Stimulated activated naive CD8-positive, alpha-beta T cell treated with anti-CD3 and anti-CD28 coated beads, Interleukin-15, amount 100 ng/mL, for 72 hours (primary cell): ENCODE measurements at regions not wholly inside any gene's neighbourhood (a gene's known extent, or its start where the extent isn't known, plus 50 kb on each side); places are given as distances from the start of the nearest gene placed in this dataset.

Source experiments
- ATAC-seq: fragments of 150-1000 bp; cut with Tn5 transposase; 2 replicates; pipeline ENCODE4 v1.10.0; 2021; ENCODE audit warnings: mild to moderate bottlenecking, moderate library complexity
- DNase-seq, 2 donors: peaks; one replicate each; pipeline ENCODE4 v3.0.0; 2021 to 2022
- H3K27ac Mint-ChIP-seq, 2 donors: one replicate each; pipeline ENCODE4 v1.8.0; 2022; ENCODE audit warnings: mild to moderate bottlenecking in 2 of 2, mixed read lengths in 2 of 2, moderate library complexity in 2 of 2
- H3K27me3 Mint-ChIP-seq: one replicate; pipeline ENCODE4 v1.8.0; 2022; ENCODE audit warnings: mixed read lengths
- H3K4me1 Mint-ChIP-seq: one replicate; pipeline ENCODE4 v1.8.0; 2022; ENCODE audit warnings: mild to moderate bottlenecking, mixed read lengths
- H3K4me3 Mint-ChIP-seq, 2 donors: one replicate each; pipeline ENCODE4 v1.8.0; 2022; ENCODE audit warnings: mild to moderate bottlenecking in 2 of 2, mixed read lengths in 2 of 2, moderate library complexity in 1 of 2
- H3K9me3 Mint-ChIP-seq, 2 donors: one replicate each; pipeline ENCODE4 v1.8.0; 2022; ENCODE audit warnings: mixed read lengths in 2 of 2

DNA sequence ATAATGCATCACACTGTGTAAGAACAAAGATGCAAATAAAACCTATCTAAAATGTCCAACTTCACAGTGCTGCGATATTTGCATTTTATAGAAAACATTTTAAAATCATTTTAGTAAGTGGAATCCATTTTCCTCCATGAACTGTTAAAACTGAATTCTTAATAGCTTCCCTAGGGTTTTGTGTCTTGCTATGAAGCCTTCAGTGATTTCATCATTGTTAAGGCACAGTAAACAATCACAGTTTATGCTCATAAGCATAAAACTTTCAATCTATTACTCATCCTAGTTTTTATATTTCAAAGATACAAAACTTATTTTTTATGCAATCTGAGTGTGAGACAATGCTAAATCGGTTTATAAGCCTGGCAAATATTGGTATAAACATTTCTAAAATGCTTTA is 509.7 kb downstream of the TUSC7 start:
- no peaks in the 10 kb centered on the region for H3K27me3 Mint-ChIP-seq
- no peak overlapping the region for H3K27ac Mint-ChIP-seq
- DNase-seq (no peak), ATAC-seq (no peak)
- no peak overlapping the region for H3K4me3 Mint-ChIP-seq
- peaks cover 5 to 16% of the 10 kb centered on the region in 2 donors for H3K9me3 Mint-ChIP-seq
- H3K4me1 Mint-ChIP-seq, result no peaks in the 10 kb centered on the region

DNA sequence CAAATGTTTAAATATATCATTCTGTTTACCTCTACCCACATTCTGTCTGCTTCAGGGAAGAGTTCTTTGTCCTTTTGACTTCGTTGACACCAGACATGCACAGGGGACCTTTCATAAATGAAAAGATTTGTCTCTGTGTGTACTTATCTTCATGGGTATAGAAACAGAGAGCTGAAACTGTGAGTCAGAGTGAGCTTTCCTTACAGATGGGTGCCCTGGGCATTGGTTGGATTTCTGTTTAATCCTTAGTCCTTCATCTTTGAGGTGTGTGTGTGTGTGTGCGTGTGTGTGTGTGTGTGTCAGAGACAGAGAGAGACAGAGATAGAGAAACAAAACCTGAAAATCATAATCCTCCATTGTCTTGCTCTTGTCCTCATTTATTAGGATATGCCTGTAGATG is 517.4 kb downstream of the TUSC7 start:
- ATAC-seq (no peak), DNase-seq (no peak)
- no peaks in the 10 kb centered on the region for H3K4me1 Mint-ChIP-seq
- H3K27ac Mint-ChIP-seq, result no peak overlapping the region
- H3K27me3 Mint-ChIP-seq, result no peaks in the 10 kb centered on the region
- H3K4me3 Mint-ChIP-seq, result no peak overlapping the region
- peaks cover 6% of the 10 kb centered on the region in 2 donors for H3K9me3 Mint-ChIP-seq

DNA sequence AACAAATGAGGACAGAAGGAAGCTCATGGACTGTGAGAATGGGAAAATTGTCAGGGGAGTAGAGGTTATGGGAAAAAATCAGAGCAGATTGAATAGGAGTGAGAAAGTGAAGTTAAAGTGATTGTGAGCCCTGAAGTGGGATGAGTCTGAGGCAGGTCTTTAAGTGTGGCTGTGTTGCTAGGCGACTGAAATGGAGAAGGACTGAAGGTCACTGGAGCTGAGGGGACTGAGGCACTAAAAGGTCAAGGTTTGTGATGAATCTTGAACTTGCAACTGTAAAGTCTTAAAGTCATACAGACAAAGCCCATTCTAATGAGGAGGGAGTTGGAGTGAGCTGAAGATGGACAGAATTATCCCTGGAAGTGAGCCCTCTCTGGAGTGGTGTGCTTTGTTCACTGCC is 518.9 kb downstream of the TUSC7 start:
- H3K27ac Mint-ChIP-seq, result no peak overlapping the region
- H3K4me1 Mint-ChIP-seq, result no peaks in the 10 kb centered on the region
- no peaks in the 10 kb centered on the region for H3K27me3 Mint-ChIP-seq
- no peak for DNase-seq
- no peak for ATAC-seq
- no peak overlapping the region for H3K4me3 Mint-ChIP-seq
- H3K9me3 Mint-ChIP-seq, result peaks cover 6% of the 10 kb centered on the region in 2 donors

DNA sequence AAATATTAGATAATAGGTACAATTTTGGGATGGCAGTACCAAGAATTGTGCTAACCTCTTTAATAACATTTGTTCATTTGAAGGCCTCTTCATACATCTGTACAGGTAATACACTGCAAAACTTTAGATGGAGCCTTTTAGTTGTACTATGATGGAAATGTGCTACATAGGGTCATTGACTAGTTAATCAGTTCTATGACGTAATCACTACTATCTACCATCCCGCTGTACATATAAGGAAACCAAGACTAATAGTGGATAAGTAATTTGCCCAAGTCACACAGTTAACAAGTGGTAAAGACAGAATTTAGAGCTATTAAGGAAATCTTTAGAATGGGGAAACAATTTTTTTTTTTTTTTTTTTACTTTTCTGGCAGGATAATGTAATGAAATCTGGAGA is 521.3 kb downstream of the TUSC7 start:
- no peak overlapping the region for H3K4me3 Mint-ChIP-seq
- H3K9me3 Mint-ChIP-seq, result peaks cover 6 to 13% of the 10 kb centered on the region in 2 donors
- no peaks in the 10 kb centered on the region for H3K27me3 Mint-ChIP-seq
- H3K27ac Mint-ChIP-seq, result no peak overlapping the region
- ATAC-seq (no peak), DNase-seq (no peak)
- H3K4me1 Mint-ChIP-seq, result no peaks in the 10 kb centered on the region

DNA sequence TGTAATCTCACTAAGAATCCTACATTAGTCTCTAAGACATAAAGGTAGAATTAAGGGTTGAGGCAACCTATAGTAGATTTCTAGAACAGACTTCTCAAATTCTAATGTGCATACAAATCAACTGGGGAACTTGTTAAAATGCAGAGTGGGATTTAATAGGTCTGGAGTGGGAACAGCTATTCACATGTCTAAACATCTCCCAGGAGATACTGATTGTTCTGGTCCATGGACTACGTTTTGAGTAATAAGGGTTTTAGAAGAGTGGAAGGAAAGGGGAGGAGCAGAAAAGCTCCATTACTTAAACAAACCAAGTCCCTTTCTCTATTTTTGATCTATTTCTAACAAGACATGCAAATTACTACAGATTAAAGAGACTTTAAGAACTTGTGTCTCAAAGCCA is 524.8 kb downstream of the TUSC7 start:
- Mint-ChIP-seq H3K27ac (no peak overlapping the region), H3K4me1 (no peaks in the 10 kb centered on the region), H3K27me3 (no peaks in the 10 kb centered on the region), H3K9me3 (peaks cover 0 to 8% of the 10 kb centered on the region in 2 donors), H3K4me3 (no peak overlapping the region)
- ATAC-seq (no peak), DNase-seq (no peak)

DNA sequence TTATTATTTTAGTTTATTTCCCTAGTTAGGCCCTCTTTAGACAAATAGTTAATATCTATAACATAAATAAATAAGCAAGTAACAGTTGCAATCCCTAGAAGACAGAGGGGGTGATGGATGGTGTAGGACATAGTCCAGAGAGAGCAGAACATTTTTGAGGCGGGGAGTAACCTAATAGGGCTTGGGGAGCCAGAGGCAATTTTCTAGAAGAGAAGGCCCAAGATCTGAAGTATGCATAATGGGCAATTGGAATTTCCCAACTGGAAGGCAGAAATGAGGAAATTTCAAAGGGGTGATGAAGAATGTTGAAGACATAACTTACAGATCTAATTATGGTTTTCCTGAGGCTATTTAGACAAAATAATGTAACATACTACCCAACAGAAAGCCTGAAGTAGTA is 525.7 kb downstream of the TUSC7 start:
- ATAC-seq (no peak), DNase-seq (no peak)
- no peak overlapping the region for H3K27ac Mint-ChIP-seq
- H3K9me3 Mint-ChIP-seq, result peaks cover 0 to 11% of the 10 kb centered on the region in 2 donors
- H3K4me1 Mint-ChIP-seq, result no peaks in the 10 kb centered on the region
- no peak overlapping the region for H3K4me3 Mint-ChIP-seq
- no peaks in the 10 kb centered on the region for H3K27me3 Mint-ChIP-seq

DNA sequence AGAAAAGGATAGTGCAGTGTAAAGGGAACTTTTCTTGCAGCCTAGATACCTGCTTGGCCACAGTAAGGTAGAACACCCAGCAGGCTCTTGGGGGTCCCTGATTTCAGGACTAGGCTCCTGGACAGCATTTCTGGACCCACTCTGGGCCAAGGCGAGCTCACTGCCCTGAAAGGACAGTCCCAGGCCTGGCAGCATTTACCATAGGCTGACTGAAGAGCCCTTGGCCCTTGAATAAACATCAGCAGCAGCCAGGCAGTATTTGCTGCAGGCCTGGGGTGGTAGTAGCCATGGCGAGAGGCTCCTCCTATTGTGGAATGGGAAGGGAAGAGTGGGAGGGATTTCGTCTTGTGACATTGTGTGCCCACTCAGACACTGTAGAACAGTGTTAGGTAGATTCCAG is 529.2 kb downstream of the TUSC7 start:
- Mint-ChIP-seq H3K4me3 (no peak overlapping the region), H3K27ac (no peak overlapping the region), H3K4me1 (no peaks in the 10 kb centered on the region), H3K27me3 (no peaks in the 10 kb centered on the region), H3K9me3 (peaks cover 0 to 11% of the 10 kb centered on the region in 2 donors)
- ATAC-seq (no peak), DNase-seq (no peak)

DNA sequence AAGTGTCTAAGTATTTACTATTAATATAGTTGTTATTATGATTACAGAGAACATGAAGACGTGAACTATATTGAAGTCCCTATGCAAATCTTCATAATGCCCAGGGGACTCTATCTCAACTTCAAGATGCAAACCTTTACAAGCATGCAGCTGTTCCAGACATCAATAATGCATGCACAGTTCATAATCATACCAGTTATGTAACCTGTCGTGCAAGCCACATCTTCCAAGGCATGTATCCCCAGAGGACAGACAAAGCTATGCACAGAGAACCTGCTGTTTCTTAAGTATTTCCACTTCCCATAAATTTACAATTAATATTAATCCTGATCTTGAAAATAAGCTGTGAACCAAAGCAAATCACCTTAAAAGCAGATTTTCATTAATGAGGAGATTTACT is 534.1 kb downstream of the TUSC7 start:
- no peak for ATAC-seq
- DNase-seq, result no peak
- no peak overlapping the region for H3K4me3 Mint-ChIP-seq

DNA sequence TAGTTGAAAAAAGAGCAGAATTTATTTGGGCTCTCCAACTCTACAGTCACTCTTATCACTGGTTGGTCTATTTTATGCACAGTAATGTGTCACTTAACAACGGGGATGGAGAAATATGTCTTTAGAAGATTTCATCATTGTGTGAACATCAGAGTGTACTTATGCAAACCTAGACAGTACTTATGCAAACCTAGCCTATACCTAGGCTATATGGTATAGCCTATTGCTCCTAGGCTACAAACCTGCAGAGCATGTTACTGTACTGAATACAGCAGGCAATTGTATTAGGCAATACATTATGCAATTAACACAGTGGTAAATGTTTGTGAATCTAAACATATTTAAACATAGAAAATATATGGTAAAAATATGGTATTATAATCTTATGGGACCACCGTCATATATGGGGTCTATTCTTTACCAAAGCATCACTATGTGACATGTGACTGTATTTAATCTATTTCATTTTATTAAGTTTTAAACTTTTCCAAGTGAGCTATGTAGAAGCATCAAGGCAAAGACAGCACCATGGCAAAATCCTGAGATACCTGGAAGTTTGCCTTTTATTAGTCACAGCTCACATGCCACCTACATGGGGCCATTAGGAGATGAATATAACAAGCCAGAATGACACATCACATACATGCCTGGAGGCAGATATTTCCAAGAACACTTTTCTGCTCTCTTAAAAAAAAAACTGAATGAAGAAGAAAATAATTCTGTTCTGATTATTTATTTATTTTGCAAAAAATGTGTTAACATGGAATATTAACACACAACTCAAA is 537.4 kb downstream of the TUSC7 start:
- H3K27ac Mint-ChIP-seq, result no peak overlapping the region

More for the DNA sequence above, 534.1 kb downstream of the TUSC7 start:
- Mint-ChIP-seq H3K9me3 (peaks cover 0 to 8% of the 10 kb centered on the region in 2 donors), H3K27me3 (no peaks in the 10 kb centered on the region), H3K27ac (no peak overlapping the region), H3K4me1 (no peaks in the 10 kb centered on the region)

DNA sequence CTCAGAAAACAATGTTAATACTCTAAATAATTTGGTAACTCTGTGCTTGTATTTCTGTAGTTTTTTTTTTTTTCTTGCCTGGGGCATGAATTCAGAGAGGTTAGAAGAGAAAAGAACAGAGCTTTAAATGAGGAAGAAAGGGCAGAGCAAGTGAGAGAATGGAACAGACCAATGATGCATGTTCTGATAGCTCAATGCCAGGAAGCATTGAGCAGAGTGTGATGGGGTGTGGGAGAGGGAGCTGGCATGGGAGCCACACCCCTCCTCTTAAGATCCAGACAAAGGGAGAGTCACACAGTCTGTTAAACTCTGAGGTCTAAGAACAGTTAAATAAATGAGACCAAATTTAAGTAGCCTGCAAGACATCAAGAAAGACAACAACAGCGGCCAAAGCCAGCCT is 538.6 kb downstream of the TUSC7 start:
- Mint-ChIP-seq H3K9me3 (peaks cover 0 to 4% of the 10 kb centered on the region in 2 donors), H3K4me1 (no peaks in the 10 kb centered on the region), H3K4me3 (no peak overlapping the region), H3K27ac (no peak overlapping the region), H3K27me3 (no peaks in the 10 kb centered on the region)
- ATAC-seq, result no peak
- no peak for DNase-seq

More for the DNA sequence above, 537.4 kb downstream of the TUSC7 start:
- Mint-ChIP-seq H3K9me3 (peaks cover 0 to 4% of the 10 kb centered on the region in 2 donors), H3K4me3 (no peak overlapping the region), H3K27me3 (no peaks in the 10 kb centered on the region), H3K4me1 (no peaks in the 10 kb centered on the region)
- DNase-seq (no peak), ATAC-seq (no peak)

DNA sequence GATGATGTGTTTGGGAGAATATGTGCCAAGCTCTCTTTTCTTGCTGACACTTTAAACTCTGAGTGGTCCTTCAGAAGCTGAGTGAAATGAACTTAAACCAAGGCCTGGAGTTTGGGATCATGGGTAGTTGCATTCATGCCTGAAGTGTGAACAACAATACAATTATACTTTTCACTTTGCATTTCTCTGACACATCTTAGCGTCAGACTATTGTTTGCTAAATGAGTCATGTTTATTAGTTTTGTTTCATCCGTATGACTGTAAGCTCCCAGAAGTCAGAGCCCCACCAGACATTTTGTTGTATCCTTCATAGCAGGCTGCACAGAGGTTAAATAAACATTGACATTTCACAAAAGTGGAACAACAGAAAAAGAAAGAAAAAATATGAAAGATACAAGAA is 542.6 kb downstream of the TUSC7 start:
- DNase-seq (no peak), ATAC-seq (no peak)
- Mint-ChIP-seq H3K27ac (no peak overlapping the region), H3K4me3 (no peak overlapping the region), H3K9me3 (peaks cover 0 to 4% of the 10 kb centered on the region in 2 donors), H3K27me3 (no peaks in the 10 kb centered on the region), H3K4me1 (no peaks in the 10 kb centered on the region)

DNA sequence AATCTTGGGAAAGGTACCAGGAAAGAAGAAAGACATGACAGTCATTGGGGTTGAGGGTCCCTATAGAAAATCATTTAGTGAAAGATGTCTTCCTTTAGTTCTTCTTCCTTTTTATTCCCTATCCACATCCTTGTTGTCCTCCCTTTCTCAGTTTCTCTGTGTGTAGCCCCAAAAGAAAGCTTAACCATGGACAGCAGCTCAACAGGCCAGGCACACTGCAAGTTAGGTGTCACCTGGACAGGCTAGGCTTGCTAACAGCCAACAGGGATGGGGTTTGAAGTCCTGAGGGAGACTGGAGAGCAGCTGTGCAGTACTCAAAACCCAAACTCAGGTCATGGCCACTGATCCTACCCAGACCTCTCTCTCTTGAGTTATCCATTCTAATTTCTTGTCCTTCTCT is 543.1 kb downstream of the TUSC7 start:
- H3K4me1 Mint-ChIP-seq, result no peaks in the 10 kb centered on the region
- no peaks in the 10 kb centered on the region for H3K27me3 Mint-ChIP-seq
- ATAC-seq (no peak), DNase-seq (no peak)
- no peak overlapping the region for H3K4me3 Mint-ChIP-seq
- H3K9me3 Mint-ChIP-seq, result no peaks in the 10 kb centered on the region
- H3K27ac Mint-ChIP-seq, result no peak overlapping the region

DNA sequence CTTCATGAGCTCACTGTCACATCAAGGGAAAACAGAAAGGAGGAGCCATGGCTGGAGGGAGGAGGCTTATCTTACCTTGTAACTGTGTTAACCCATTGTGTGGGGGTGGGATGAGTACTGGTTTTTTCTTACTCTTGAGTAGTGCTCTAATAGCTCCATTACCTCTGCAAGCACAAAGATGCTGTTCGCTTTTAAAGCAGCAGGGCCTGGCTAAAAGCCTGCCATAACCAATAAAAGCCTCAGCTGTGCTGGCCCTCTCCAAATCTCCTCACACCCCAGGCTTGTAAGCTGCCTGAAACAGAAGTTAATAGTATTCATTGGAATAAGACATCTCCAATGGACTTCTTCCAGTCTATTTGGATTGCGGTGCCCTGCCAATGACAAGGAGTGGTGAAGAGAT is 544.1 kb downstream of the TUSC7 start:
- Mint-ChIP-seq H3K4me1 (no peaks in the 10 kb centered on the region), H3K27ac (no peak overlapping the region), H3K4me3 (no peak overlapping the region), H3K27me3 (no peaks in the 10 kb centered on the region), H3K9me3 (no peaks in the 10 kb centered on the region)
- DNase-seq, result no peak
- no peak for ATAC-seq

DNA sequence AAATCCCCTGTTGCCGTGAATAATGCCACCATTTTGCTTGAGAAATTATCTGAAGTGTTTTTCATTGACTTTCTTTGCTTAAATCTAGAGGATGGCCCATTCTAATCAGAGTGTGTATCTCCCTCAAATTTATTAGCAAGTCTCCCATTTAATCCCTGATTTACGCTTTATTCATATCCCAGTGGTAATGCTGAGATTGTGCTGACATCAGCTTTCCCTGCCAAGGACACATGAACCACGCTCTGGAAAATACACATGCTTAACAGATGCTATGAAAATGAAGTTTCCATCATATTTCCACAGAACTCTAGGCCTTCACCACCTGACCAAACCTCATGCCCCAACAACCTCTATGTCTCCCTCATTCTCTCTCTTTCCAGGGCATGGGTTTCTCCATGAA is 545.4 kb downstream of the TUSC7 start:
- no peak overlapping the region for H3K27ac Mint-ChIP-seq
- H3K4me1 Mint-ChIP-seq, result no peaks in the 10 kb centered on the region
- no peak for ATAC-seq
- H3K4me3 Mint-ChIP-seq, result no peak overlapping the region
- no peaks in the 10 kb centered on the region for H3K27me3 Mint-ChIP-seq
- H3K9me3 Mint-ChIP-seq, result no peaks in the 10 kb centered on the region
- DNase-seq, result no peak

DNA sequence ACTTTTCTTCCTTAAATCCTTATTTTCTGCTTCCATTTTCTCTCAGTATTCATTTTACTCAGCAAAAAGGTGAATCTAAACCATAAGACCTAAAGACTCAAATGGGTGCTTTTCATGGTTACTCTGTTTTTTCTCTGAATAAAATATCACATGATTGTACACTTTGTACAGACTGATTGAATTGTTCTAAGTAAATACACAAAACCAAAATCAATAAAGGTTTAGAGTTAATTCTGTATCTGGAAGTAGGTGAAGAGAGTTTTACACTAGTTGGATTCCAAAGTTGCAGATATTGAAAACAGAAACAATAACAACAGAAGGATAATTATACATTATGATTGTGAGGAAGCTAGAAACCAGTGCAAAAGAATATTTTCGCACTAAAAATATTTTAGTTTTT is 546.2 kb downstream of the TUSC7 start:
- ATAC-seq (no peak), DNase-seq (no peak)
- H3K4me3 Mint-ChIP-seq, result no peak overlapping the region
- H3K27ac Mint-ChIP-seq, result no peak overlapping the region
- H3K27me3 Mint-ChIP-seq, result no peaks in the 10 kb centered on the region
- no peaks in the 10 kb centered on the region for H3K4me1 Mint-ChIP-seq
- no peaks in the 10 kb centered on the region for H3K9me3 Mint-ChIP-seq

DNA sequence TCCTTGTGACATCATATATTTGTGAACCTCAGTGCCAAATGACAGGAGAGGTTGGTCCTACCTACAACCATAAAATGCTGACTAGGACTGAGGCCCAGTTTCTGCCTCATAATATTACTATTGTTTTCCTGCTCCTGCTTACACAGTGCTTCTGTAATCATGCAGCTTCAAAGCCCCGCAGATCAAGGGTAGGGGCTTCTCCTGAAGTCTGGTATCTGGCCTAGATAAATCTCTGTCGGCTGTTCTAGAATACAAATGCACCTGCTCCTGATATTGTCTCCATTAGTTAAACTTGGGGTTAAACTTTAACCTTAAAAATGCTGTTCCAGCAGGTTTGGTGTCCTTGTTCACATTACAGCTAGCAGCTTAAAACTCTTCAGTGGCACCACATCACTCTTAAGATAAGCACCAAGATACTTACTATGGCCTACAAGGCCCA is 552.4 kb downstream of the TUSC7 start:
- Mint-ChIP-seq H3K4me1 (no peaks in the 10 kb centered on the region), H3K4me3 (no peak overlapping the region), H3K9me3 (peaks cover 0 to 17% of the 10 kb centered on the region in 2 donors), H3K27ac (no peak overlapping the region), H3K27me3 (no peaks in the 10 kb centered on the region)
- DNase-seq (no peak), ATAC-seq (no peak)

DNA sequence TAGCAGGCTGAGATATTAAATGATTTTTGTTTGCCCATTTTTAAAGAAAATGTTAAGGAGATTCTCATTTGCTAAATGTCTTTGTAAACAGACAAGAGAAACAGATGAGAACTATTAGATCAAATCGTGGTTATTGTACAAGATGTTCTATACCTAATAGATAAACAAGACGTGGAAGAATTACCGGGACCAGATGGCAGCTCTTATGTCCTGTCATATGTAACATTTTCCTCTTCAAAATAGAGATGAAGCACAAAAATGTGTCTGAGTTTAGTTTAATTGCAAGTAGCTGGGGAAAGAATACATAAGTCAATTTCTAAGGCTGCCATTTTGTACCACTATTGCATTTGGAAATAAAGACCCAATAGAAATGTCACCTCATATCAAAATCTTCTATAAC is 553.7 kb downstream of the TUSC7 start:
- H3K4me3 Mint-ChIP-seq, result no peak overlapping the region
- H3K27ac Mint-ChIP-seq, result no peak overlapping the region
- H3K4me1 Mint-ChIP-seq, result no peaks in the 10 kb centered on the region
- ATAC-seq (no peak), DNase-seq (no peak)
- H3K9me3 Mint-ChIP-seq, result peaks cover 0 to 17% of the 10 kb centered on the region in 2 donors
- H3K27me3 Mint-ChIP-seq, result no peaks in the 10 kb centered on the region
